Neural crest cell (in vitro differentiated cells): ENCODE measurements at regions not wholly inside any gene's neighbourhood (a gene's known extent, or its start where the extent isn't known, plus 50 kb on each side); places are given as distances from the start of the nearest gene placed in this dataset.
"Not testable (repeated sequence)": the region's sequence is repeated elsewhere in the genome, so short reads cannot be mapped to it uniquely, and the experiment has no call there.

Experiments used
- DNase-seq: peaks from one replicate; pipeline ENCODE4 v3.0.0; 2021; ENCODE audit warnings: low read depth, mixed read lengths, low spot score
- H3K27ac Mint-ChIP-seq: one replicate; pipeline ENCODE4 v1.8.0; 2021; ENCODE audit warnings: mild to moderate bottlenecking, mixed read lengths; ENCODE audit not compliant: unreplicated experiment
- H3K27me3 Mint-ChIP-seq: 2 replicates; pipeline ENCODE4 v1.8.0; 2021; ENCODE audit warnings: low read depth, mild to moderate bottlenecking, mixed read lengths
- H3K36me3 Mint-ChIP-seq: 2 replicates; pipeline ENCODE4 v1.8.0; 2021; ENCODE audit warnings: low read depth, mild to moderate bottlenecking, mixed read lengths
- H3K4me1 Mint-ChIP-seq: 2 replicates; pipeline ENCODE4 v1.8.0; 2021; ENCODE audit warnings: mixed read lengths
- H3K4me3 Mint-ChIP-seq: one replicate; pipeline ENCODE4 v1.8.0; 2021; ENCODE audit warnings: mild to moderate bottlenecking, mixed read lengths
- H3K9me3 Mint-ChIP-seq: 2 replicates; pipeline ENCODE4 v1.8.0; 2021; ENCODE audit warnings: mixed read lengths
- CTCF ChIP-seq: fragments of 200-600 bp; sonication (generic); conservative IDR thresholded peaks from 2 replicates; pipeline ENCODE4 v1.5.0; 2021; ENCODE audit warnings: antibody characterized with exemption, mild to moderate bottlenecking

- Mint-ChIP-seq H3K27ac (no peak overlapping the region), H3K9me3 (peaks cover 3% of the 10 kb centered on the region), H3K4me3 (no peak overlapping the region), H3K4me1 (no peaks in the 10 kb centered on the region), H3K27me3 (no peaks in the 10 kb centered on the region), H3K36me3 (no peaks in the 10 kb centered on the region)
- no peak for TF ChIP-seq CTCF
- no peak for DNase-seq
These were observed 2714.5 kb upstream of the PCDH20 start for GRCh38 chr13:64130171-64130570.

- TF ChIP-seq CTCF = no peak
- no peak overlapping the region for H3K27ac Mint-ChIP-seq
- no peaks in the 10 kb centered on the region for H3K27me3 Mint-ChIP-seq
- no peaks in the 10 kb centered on the region for H3K36me3 Mint-ChIP-seq
- H3K4me3 Mint-ChIP-seq = no peak overlapping the region
- no peaks in the 10 kb centered on the region for H3K4me1 Mint-ChIP-seq
- H3K9me3 Mint-ChIP-seq = no peaks in the 10 kb centered on the region
- no peak for DNase-seq
These were observed 2712.2 kb upstream of the PCDH20 start for GRCh38 chr13:64127856-64128255.

- no peak overlapping the region for H3K27ac Mint-ChIP-seq
- H3K4me3 Mint-ChIP-seq = no peak overlapping the region
- no peaks in the 10 kb centered on the region for H3K4me1 Mint-ChIP-seq
- DNase-seq = no peak
- no peaks in the 10 kb centered on the region for H3K36me3 Mint-ChIP-seq
- no peaks in the 10 kb centered on the region for H3K27me3 Mint-ChIP-seq
- TF ChIP-seq CTCF = no peak
- H3K9me3 Mint-ChIP-seq = no peaks in the 10 kb centered on the region
These were observed 2711.5 kb upstream of the PCDH20 start for GRCh38 chr13:64127192-64127591.

GRCh38 chr13:64121023-64121709 lies 2705.5 kb upstream of the PCDH20 start:
- H3K4me1 Mint-ChIP-seq, H3K4me3 Mint-ChIP-seq, DNase-seq, H3K27me3 Mint-ChIP-seq, H3K36me3 Mint-ChIP-seq, H3K27ac Mint-ChIP-seq: not testable (repeated sequence)
- peaks cover 13% of the 10 kb centered on the region for H3K9me3 Mint-ChIP-seq

- no peak for TF ChIP-seq CTCF
- Mint-ChIP-seq H3K36me3 (no peaks in the 10 kb centered on the region), H3K4me3 (no peak overlapping the region), H3K9me3 (no peaks in the 10 kb centered on the region), H3K27me3 (no peaks in the 10 kb centered on the region), H3K4me1 (no peaks in the 10 kb centered on the region), H3K27ac (no peak overlapping the region)
- no peak for DNase-seq
These were observed 2684.3 kb upstream of the PCDH20 start for GRCh38 chr13:64099994-64100393.

- H3K36me3 Mint-ChIP-seq = no peaks in the 10 kb centered on the region
- no peaks in the 10 kb centered on the region for H3K9me3 Mint-ChIP-seq
- no peaks in the 10 kb centered on the region for H3K4me1 Mint-ChIP-seq
- DNase-seq = no peak
- no peak overlapping the region for H3K4me3 Mint-ChIP-seq
- no peak for TF ChIP-seq CTCF
- H3K27ac Mint-ChIP-seq = no peak overlapping the region
- no peaks in the 10 kb centered on the region for H3K27me3 Mint-ChIP-seq
These were observed 2674.7 kb upstream of the PCDH20 start for GRCh38 chr13:64090311-64090710.
